Panc1 (cell line): ENCODE measurements at regions not wholly inside any gene's neighbourhood (a gene's known extent, or its start where the extent isn't known, plus 50 kb on each side); places are given as distances from the start of the nearest gene placed in this dataset.

Source experiments
- CTCF ChIP-seq: fragments of 450-650 bp; IDR thresholded peaks from 2 replicates; pipeline ENCODE4 v1.5.1; 2017; ENCODE audit warnings: mild to moderate bottlenecking
- POLR2AphosphoS5 ChIP-seq: IDR thresholded peaks from 2 replicates; pipeline ENCODE4 v1.6.1; 2012; ENCODE audit warnings: mild to moderate bottlenecking, low read depth, low read length, moderate library complexity
- REST ChIP-seq, 2 experiments: IDR thresholded peaks; 2 replicates each; pipeline ENCODE4 v1.6.1; 2011 to 2012; ENCODE audit warnings: low read depth in 2 of 2, control low read depth in 1 of 2, low read length in 1 of 2, mild to moderate bottlenecking in 1 of 2, moderate library complexity in 1 of 2; ENCODE audit not compliant: insufficient read depth in 1 of 2
- SIN3A ChIP-seq: IDR thresholded peaks from 2 replicates; pipeline ENCODE4 v1.6.1; 2012; ENCODE audit warnings: low read depth, mild to moderate bottlenecking, low read length, moderate library complexity, borderline replicate concordance; ENCODE audit not compliant: insufficient read depth

- TF ChIP-seq CTCF, result peak; percentile 31
- no peak for TF ChIP-seq SIN3A
- TF ChIP-seq REST (IDR thresholded peaks at IDR 0.05; ENCODE audit: insufficient read depth in 1 of 2, low read depth in 2 of 2, low read length in 1 of 2), result no peak
- TF ChIP-seq POLR2AphosphoS5, result no peak
Measured at GRCh38 chr3:68256635-68257223, 602.3 kb upstream of the SUCLG2 start.
